ENCODE measurements at regions not wholly inside any gene's neighbourhood (a gene's known extent, or its start where the extent isn't known, plus 50 kb on each side); places are given as distances from the start of the nearest gene placed in this dataset.

DNA sequence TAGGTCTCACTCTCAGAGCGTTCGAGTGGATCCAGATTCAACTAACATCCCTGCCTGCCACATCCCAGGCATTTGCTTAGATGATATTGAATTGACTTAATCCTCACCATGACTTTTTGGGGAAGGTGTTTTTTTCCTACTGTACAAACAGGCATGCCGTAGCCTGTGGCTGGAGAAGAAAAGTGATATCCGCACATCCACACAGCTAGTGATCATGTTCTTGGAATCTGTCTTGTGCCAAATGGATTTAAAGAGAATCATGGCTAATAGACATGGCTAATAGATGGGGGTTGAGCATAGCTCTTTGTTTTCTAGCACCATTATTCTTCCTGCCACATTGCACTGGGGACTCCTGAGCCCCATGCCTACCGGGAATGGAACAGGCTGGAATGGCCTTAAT is 82.1 kb upstream of the THY1 start:
- Mint-ChIP-seq H3K27me3 (ENCODE audit: low read depth, unreplicated experiment) (peaks cover 29% of the 10 kb centered on the region), H3K4me1 (ENCODE audit: low read depth, unreplicated experiment) (peaks cover 5% of the 10 kb centered on the region), H3K27ac (ENCODE audit: unreplicated experiment) (no peak overlapping the region), H3K4me3 (ENCODE audit: unreplicated experiment) (no peak overlapping the region), H3K9me3 (ENCODE audit: unreplicated experiment) (peaks cover 6% of the 10 kb centered on the region), H3K36me3 (ENCODE audit: low read depth, unreplicated experiment) (peaks cover 2% of the 10 kb centered on the region)
- Histone ChIP-seq H3K27ac (ENCODE audit: low read depth, low read length) (no peak overlapping the region), H3K4me3 (ENCODE audit: insufficient read depth, low read depth, low read length) (no peak overlapping the region), H3K4me1 (ENCODE audit: insufficient read depth, low read length) (peaks cover 7% of the 10 kb centered on the region), H3K9ac (ENCODE audit: low read length) (no peak overlapping the region), H3K9me3 (ENCODE audit: insufficient read depth, low read depth, low read length) (peaks cover 2% of the 10 kb centered on the region), H3K36me3 (ENCODE audit: insufficient read depth, low read length) (no peaks in the 10 kb centered on the region), H2AFZ (ENCODE audit: low read depth, low read length) (no peak overlapping the region), H3K27me3 (ENCODE audit: insufficient read depth, low read length) (peaks cover 10% of the 10 kb centered on the region), H4K20me1 (ENCODE audit: insufficient read depth, low read length) (no peaks in the 10 kb centered on the region), H3K79me2 (ENCODE audit: insufficient read depth, low read length) (no peaks in the 10 kb centered on the region), H3K4me2 (ENCODE audit: low read length) (no peak overlapping the region)
- DNase-seq (ENCODE audit: low read depth) (no peak), FAIRE-seq (no peak)
- TF ChIP-seq CTCF (IDR thresholded peaks at IDR 0.05; ENCODE audit: insufficient read depth, low read depth, low read length) (no peak), EZH2 (IDR thresholded peaks at IDR 0.05; ENCODE audit: insufficient read depth, low read length) (no peak)

DNA sequence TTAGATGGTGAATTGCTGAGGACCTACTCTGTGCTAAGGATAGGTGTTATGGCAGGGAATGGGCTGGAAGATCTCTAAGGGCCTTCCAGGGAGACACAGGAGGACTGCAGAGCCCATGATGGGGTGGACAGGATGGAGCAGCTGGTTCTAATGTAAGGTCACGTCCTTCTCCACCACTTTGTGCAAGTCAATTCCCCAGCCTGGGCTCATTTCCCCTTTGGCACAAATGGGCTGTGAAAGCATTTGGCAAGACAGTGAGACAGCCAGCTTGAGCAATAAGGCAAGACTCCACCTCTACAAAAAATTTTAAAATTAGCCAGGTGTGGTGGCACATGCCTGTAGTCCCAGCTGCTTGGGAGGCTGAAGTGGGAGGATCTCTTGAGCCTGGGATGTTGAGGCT is 81.4 kb upstream of the THY1 start:
- no peaks in the 10 kb centered on the region for H3K4me1 Mint-ChIP-seq (ENCODE audit: low read depth, unreplicated experiment)
- no peak for TF ChIP-seq CTCF (IDR thresholded peaks at IDR 0.05; ENCODE audit: insufficient read depth, low read depth, low read length)
- TF ChIP-seq EZH2 (IDR thresholded peaks at IDR 0.05; ENCODE audit: insufficient read depth, low read length) = no peak
- H3K4me2 ChIP-seq (ENCODE audit: low read length) = no peak overlapping the region
- H3K9ac ChIP-seq (ENCODE audit: low read length) = no peak overlapping the region
- H2AFZ ChIP-seq (ENCODE audit: low read depth, low read length) = no peak overlapping the region
- peaks cover 3% of the 10 kb centered on the region for H3K9me3 Mint-ChIP-seq (ENCODE audit: unreplicated experiment)
- peaks cover 2% of the 10 kb centered on the region for H3K9me3 ChIP-seq (ENCODE audit: insufficient read depth, low read depth, low read length)
- H3K4me1 ChIP-seq (ENCODE audit: insufficient read depth, low read length) = peaks cover 2% of the 10 kb centered on the region
- H3K27me3 ChIP-seq (ENCODE audit: insufficient read depth, low read length) = peaks cover 12% of the 10 kb centered on the region
- H3K4me3 Mint-ChIP-seq (ENCODE audit: unreplicated experiment) = no peak overlapping the region
- H3K4me3 ChIP-seq (ENCODE audit: insufficient read depth, low read depth, low read length) = no peak overlapping the region
- no peaks in the 10 kb centered on the region for H3K36me3 ChIP-seq (ENCODE audit: insufficient read depth, low read length)
- no peak overlapping the region for H3K27ac Mint-ChIP-seq (ENCODE audit: unreplicated experiment)
- no peaks in the 10 kb centered on the region for H4K20me1 ChIP-seq (ENCODE audit: insufficient read depth, low read length)
- H3K27me3 Mint-ChIP-seq (ENCODE audit: low read depth, unreplicated experiment) = peaks cover 32% of the 10 kb centered on the region
- FAIRE-seq (no peak), DNase-seq (ENCODE audit: low read depth) (no peak)
- no peaks in the 10 kb centered on the region for H3K79me2 ChIP-seq (ENCODE audit: insufficient read depth, low read length)
- H3K27ac ChIP-seq (ENCODE audit: low read depth, low read length) = no peak overlapping the region
- H3K36me3 Mint-ChIP-seq (ENCODE audit: low read depth, unreplicated experiment) = peaks cover 2% of the 10 kb centered on the region

DNA sequence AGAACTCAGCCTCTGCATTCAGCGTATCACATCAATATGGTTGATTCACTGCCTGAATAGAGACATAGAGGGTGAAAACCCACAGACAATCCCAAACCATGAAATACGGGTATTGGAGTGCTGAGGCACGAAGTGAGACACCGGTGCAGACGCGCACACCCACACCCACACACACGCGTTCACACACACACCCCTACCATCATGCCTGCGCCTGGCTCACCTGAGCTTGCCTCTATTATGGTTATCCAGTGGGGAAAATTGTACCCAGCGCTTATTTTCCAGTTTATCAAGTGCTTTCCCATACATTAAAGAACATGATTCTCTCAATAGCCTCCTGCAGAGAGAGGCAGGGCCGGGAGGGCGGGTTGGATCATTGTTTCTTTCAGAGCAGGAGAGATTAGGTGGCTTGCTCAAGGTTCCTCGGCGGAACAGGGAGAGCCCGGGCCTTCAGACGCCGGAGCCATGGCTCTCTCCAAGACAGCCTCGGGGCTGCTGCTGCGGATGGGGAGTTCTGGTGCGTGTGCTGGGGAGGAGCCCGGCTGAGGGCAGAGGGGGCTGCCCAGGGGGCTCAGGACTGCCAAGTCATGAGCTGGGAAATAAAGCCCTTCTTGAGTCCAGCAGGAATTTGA is 78.9 kb upstream of the THY1 start:
- Mint-ChIP-seq H3K4me3 (ENCODE audit: unreplicated experiment) (no peak overlapping the region), H3K4me1 (ENCODE audit: low read depth, unreplicated experiment) (no peaks in the 10 kb centered on the region), H3K36me3 (ENCODE audit: low read depth, unreplicated experiment) (peaks cover 2% of the 10 kb centered on the region), H3K9me3 (ENCODE audit: unreplicated experiment) (peaks cover 3% of the 10 kb centered on the region), H3K27me3 (ENCODE audit: low read depth, unreplicated experiment) (peaks cover 51% of the 10 kb centered on the region), H3K27ac (ENCODE audit: unreplicated experiment) (no peak overlapping the region)
- Histone ChIP-seq H3K36me3 (ENCODE audit: insufficient read depth, low read length) (no peaks in the 10 kb centered on the region), H4K20me1 (ENCODE audit: insufficient read depth, low read length) (no peaks in the 10 kb centered on the region), H3K4me1 (ENCODE audit: insufficient read depth, low read length) (no peaks in the 10 kb centered on the region), H3K4me2 (ENCODE audit: low read length) (no peak overlapping the region), H3K27me3 (ENCODE audit: insufficient read depth, low read length) (peaks cover 21% of the 10 kb centered on the region), H3K9ac (ENCODE audit: low read length) (no peak overlapping the region), H3K4me3 (ENCODE audit: insufficient read depth, low read depth, low read length) (no peak overlapping the region), H3K9me3 (ENCODE audit: insufficient read depth, low read depth, low read length) (no peaks in the 10 kb centered on the region), H3K79me2 (ENCODE audit: insufficient read depth, low read length) (no peaks in the 10 kb centered on the region), H2AFZ (ENCODE audit: low read depth, low read length) (no peak overlapping the region), H3K27ac (ENCODE audit: low read depth, low read length) (no peak overlapping the region)
- TF ChIP-seq CTCF (IDR thresholded peaks at IDR 0.05; ENCODE audit: insufficient read depth, low read depth, low read length) (no peak), EZH2 (IDR thresholded peaks at IDR 0.05; ENCODE audit: insufficient read depth, low read length) (no peak)
- DNase-seq (ENCODE audit: low read depth) (no peak), FAIRE-seq (no peak)
